ENCODE measurements at regions not wholly inside any gene's neighbourhood (a gene's known extent, or its start where the extent isn't known, plus 50 kb on each side); places are given as distances from the start of the nearest gene placed in this dataset.

- no peak for TF ChIP-seq POLR2A (IDR thresholded peaks at IDR 0.05; ENCODE audit: low read length)
- no peak for TF ChIP-seq GATA1 (IDR thresholded peaks at IDR 0.05; ENCODE audit: low read depth, low read length)
Measured at GRCh38 chr6:125526007-125526720, 223.3 kb upstream of the HEY2 start.
